ENCODE measurements at regions not wholly inside any gene's neighbourhood (a gene's known extent, or its start where the extent isn't known, plus 50 kb on each side); places are given as distances from the start of the nearest gene placed in this dataset.

DNA sequence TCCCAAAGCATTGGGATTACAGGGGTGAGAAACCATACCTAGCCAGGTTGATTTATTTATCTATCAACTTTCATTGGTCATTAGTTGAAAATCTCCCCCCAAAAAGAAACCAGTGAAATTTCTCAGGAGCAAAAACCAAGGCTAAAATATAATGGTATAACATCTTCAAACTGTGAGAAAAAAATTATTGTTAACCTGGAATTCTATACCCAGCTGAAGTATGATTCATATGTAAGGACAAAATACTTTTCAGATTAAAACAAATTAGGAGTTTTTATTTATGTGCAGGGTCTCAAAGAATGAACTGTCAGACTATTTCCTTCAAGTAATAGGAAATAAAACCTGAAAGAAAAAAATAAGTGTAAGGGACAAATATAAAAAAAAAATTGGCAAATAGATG, 1053.9 kb downstream of the UQCRFS1 start:
- no peak for DNase-seq (ENCODE audit: extremely low read depth, low read depth)
- no peak overlapping the region for H3K4me3 ChIP-seq (replicated peaks; ENCODE audit: low read depth, low read length)
- TF ChIP-seq, protein P1, sequence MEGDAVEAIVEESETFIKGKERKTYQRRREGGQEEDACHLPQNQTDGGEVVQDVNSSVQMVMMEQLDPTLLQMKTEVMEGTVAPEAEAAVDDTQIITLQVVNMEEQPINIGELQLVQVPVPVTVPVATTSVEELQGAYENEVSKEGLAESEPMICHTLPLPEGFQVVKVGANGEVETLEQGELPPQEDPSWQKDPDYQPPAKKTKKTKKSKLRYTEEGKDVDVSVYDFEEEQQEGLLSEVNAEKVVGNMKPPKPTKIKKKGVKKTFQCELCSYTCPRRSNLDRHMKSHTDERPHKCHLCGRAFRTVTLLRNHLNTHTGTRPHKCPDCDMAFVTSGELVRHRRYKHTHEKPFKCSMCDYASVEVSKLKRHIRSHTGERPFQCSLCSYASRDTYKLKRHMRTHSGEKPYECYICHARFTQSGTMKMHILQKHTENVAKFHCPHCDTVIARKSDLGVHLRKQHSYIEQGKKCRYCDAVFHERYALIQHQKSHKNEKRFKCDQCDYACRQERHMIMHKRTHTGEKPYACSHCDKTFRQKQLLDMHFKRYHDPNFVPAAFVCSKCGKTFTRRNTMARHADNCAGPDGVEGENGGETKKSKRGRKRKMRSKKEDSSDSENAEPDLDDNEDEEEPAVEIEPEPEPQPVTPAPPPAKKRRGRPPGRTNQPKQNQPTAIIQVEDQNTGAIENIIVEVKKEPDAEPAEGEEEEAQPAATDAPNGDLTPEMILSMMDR (IDR thresholded peaks at IDR 0.05; ENCODE audit: low read depth, low read length, missing control alignments) = no peak

DNA sequence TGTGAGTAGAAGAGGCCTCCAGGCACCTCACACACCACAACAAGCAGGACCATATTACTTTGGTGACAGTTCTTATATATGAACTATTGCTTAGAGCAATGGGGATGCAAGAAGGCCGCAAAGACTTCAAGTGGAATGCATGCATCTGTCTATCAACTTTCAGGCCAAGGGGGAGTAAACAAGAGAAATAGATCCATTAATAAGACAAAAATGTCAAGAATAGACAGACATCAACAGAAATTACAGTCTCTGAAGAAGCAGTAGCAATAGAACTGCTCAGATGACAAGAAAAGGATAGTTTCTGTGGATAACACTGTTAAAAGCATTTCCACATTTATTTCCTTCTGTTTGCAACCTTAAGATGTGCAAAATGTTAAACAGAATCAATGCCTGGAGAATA, 1057.7 kb downstream of the UQCRFS1 start:
- H3K4me3 ChIP-seq (replicated peaks; ENCODE audit: low read depth, low read length) = no peak overlapping the region
- TF ChIP-seq, protein P1 (IDR thresholded peaks at IDR 0.05; ENCODE audit: low read depth, low read length, missing control alignments) = no peak
- no peak for DNase-seq (ENCODE audit: extremely low read depth, low read depth)

DNA sequence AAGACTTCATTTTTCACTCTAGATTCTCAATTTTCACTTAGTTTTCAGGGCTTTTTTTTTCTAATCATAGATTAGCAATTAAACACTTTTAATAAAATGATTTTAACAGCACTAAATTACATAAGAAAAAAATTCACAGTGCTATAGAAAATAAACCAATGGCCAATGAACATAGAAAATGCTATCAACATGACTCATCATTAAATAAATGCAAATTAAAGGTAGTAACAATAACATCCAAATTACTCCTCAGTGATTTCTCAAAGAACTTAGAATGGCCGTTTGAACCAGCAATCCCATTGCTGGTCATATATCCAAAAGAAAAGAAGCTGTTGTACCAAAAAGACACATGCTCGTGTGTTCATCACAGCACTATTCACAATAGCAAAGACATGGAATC, 1058.9 kb downstream of the UQCRFS1 start:
- no peak for DNase-seq (ENCODE audit: extremely low read depth, low read depth)
- H3K4me3 ChIP-seq (replicated peaks; ENCODE audit: low read depth, low read length) = no peak overlapping the region
- TF ChIP-seq, protein P1 (IDR thresholded peaks at IDR 0.05; ENCODE audit: low read depth, low read length, missing control alignments) = no peak

DNA sequence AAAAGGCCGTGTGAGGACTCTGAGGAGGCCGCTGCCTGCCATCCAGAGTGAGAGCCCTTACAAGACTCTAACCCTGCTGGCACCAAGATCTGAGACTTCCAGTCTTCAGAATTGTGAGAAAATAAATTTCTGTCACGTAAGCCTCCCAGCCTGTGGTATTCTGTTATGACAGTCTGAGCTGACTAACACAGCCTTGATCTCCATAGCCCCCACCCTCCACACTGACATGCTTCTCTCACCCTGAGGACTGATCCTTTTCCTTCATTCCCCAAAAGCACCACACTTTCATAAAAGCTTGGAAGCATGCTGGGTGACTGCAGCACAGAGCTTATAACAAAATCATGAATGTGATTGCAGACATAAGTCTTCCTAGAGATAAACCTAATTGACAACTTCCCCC, 1059.8 kb downstream of the UQCRFS1 start:
- TF ChIP-seq, protein P1 (IDR thresholded peaks at IDR 0.05; ENCODE audit: low read depth, low read length, missing control alignments) = no peak
- DNase-seq (ENCODE audit: extremely low read depth, low read depth) = no peak
- no peak overlapping the region for H3K4me3 ChIP-seq (replicated peaks; ENCODE audit: low read depth, low read length)

DNA sequence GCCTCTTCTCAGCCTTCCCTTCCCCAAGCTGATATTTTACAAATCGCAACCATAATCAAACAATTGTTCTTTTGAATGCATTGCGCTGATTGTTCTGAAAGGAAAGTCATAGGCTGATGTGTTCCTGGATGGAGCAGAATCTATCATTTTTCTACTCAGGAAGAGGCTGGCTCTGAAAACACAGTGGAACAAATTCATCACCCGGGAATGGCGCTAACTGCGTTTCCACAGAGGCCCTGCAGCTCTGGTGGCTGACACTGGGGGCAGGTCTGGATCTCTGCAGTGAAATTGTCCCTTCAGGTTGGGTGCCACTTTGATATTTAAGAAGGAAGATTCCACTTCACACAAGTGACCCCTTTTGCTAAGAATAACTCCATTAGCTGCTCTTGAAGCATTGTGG, 1060.8 kb downstream of the UQCRFS1 start:
- TF ChIP-seq, protein P1 (IDR thresholded peaks at IDR 0.05; ENCODE audit: low read depth, low read length, missing control alignments) = no peak
- DNase-seq (ENCODE audit: extremely low read depth, low read depth) = no peak
- H3K4me3 ChIP-seq (replicated peaks; ENCODE audit: low read depth, low read length) = no peak overlapping the region

DNA sequence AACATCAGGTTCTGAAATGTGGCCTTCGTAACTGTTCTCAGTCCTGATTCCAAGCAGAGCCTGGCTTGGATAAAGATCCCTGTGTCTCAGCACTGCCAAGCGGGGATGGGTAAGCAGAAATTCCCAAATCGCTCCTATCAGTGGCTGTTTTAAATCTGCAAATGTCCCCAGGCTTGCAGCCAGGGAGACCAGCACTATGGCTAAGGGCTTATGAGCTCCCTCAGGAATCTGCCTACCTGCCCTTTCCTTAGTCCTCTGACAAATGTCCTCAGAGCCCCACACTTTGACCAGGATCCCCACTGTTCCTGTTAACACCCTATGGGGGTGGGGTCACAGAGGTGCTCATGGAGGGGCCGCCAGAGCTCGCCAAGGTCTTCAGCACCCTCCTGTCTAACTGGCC, 1062.8 kb downstream of the UQCRFS1 start:
- DNase-seq (ENCODE audit: extremely low read depth, low read depth) = no peak
- H3K4me3 ChIP-seq (replicated peaks; ENCODE audit: low read depth, low read length) = no peak overlapping the region
- TF ChIP-seq, protein P1 (IDR thresholded peaks at IDR 0.05; ENCODE audit: low read depth, low read length, missing control alignments) = no peak

DNA sequence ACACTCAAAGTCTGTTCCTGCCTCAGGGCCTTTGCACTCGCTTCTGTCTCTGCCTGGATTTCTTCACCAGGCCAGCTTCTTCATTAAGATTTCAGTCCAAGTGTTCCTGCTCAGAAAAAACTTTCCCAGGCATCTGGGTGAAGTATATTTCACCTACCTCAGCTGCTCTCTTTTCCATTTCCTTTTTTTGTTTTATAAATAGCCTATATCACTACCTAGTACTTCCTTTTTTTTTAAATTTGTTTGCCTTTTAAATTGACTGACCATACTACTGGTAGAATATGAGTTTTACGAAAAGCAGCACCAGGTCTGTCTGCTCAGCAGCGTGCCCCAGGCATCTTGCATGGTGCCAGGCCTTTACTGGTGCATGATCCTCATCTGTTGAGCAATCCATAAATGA, 1064.4 kb downstream of the UQCRFS1 start:
- H3K4me3 ChIP-seq (replicated peaks; ENCODE audit: low read depth, low read length) = no peak overlapping the region
- TF ChIP-seq, protein P1 (IDR thresholded peaks at IDR 0.05; ENCODE audit: low read depth, low read length, missing control alignments) = no peak
- DNase-seq (ENCODE audit: extremely low read depth, low read depth) = no peak
